ENCODE measurements at regions not wholly inside any gene's neighbourhood (a gene's known extent, or its start where the extent isn't known, plus 50 kb on each side); places are given as distances from the start of the nearest gene placed in this dataset.

GRCh38 chr6:75029333-75029732 is 176.5 kb downstream of the COL12A1 start:
- TF ChIP-seq CTCF (IDR thresholded peaks at IDR 0.05) (no peak), POLR2A (IDR thresholded peaks at IDR 0.05) (no peak)
